ENCODE measurements at regions not wholly inside any gene's neighbourhood (a gene's known extent, or its start where the extent isn't known, plus 50 kb on each side); places are given as distances from the start of the nearest gene placed in this dataset.

DNA sequence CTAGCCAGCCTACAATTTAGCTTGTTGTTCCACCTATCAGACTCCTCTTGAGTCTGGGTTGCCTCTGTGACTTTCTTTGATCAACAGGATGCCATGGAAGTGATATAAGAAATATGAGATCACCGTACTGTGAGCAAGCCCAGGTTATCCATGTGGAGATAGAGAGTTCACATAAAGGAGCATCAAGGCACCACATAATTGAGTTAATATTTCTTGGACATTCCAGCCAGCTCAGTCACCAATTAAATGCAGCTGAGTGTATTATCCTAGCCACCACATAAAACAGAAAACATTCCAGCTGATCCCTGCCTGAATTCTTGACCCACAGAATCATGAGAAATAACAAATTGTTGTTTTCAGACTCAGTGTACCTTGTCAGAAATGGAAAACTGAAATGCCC is 253.6 kb downstream of the PPP1R2C start:
- TF ChIP-seq SP1 (IDR thresholded peaks at IDR 0.05) (no peak), FOXA1 (IDR thresholded peaks at IDR 0.05) (no peak), ARNT (IDR thresholded peaks at IDR 0.05) (no peak), FOXK2 (IDR thresholded peaks at IDR 0.05) (no peak), TARDBP (IDR thresholded peaks at IDR 0.05) (no peak), ELF4 (IDR thresholded peaks at IDR 0.05) (no peak), ZNF384 (IDR thresholded peaks at IDR 0.05) (no peak), FOXM1 (IDR thresholded peaks at IDR 0.05; ENCODE audit: borderline replicate concordance) (no peak), NFRKB (IDR thresholded peaks at IDR 0.05) (no peak), SUZ12 (IDR thresholded peaks at IDR 0.05) (no peak)

Measured in HEK293T (cell line).